ENCODE measurements at regions not wholly inside any gene's neighbourhood (a gene's known extent, or its start where the extent isn't known, plus 50 kb on each side); places are given as distances from the start of the nearest gene placed in this dataset.
A peak's percentile ranks its signal among the peaks of the same experiment; 100 is the strongest.

DNA sequence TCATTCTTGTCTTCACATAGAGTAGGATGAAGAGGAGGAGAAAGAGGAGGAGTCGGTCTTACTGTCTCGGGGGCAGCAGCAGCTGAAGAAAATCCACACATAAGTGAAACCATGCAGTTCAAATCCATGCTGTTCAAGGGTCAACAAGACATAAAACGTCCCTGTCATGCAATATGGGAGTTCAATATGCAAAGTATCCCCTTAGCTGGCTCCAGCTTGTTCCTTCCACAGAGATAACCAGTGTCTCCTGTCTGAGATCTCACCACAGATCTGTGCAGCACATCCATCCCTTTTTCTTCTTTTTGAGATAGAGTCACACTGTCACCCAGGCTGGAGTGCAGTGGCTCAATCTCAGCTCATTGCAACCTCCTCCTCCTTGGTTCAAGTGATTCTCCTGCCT lies 357.5 kb downstream of the GALC start:
- no peaks in the 10 kb centered on the region for H3K9me3 Mint-ChIP-seq
- peaks cover 6% of the 10 kb centered on the region for H3K4me1 ChIP-seq
- no peak overlapping the region for H2AFZ ChIP-seq (replicated peaks)
- H3K27ac ChIP-seq = no peak overlapping the region
- DNase-seq (ENCODE audit: low spot score) = no peak
- H3K27ac Mint-ChIP-seq = no peak overlapping the region
- H3K79me2 ChIP-seq (ENCODE audit: low read depth) = no peaks in the 10 kb centered on the region
- H3K9me3 ChIP-seq (ENCODE audit: low read depth) = no peaks in the 10 kb centered on the region
- peaks cover 2% of the 10 kb centered on the region for H3K27me3 Mint-ChIP-seq (ENCODE audit: insufficient read depth, low read depth)
- TF ChIP-seq EZH2 (IDR thresholded peaks at IDR 0.05) (no peak), EZH2phosphoT487 (IDR thresholded peaks at IDR 0.05) (no peak)
- TF ChIP-seq, protein P1, sequence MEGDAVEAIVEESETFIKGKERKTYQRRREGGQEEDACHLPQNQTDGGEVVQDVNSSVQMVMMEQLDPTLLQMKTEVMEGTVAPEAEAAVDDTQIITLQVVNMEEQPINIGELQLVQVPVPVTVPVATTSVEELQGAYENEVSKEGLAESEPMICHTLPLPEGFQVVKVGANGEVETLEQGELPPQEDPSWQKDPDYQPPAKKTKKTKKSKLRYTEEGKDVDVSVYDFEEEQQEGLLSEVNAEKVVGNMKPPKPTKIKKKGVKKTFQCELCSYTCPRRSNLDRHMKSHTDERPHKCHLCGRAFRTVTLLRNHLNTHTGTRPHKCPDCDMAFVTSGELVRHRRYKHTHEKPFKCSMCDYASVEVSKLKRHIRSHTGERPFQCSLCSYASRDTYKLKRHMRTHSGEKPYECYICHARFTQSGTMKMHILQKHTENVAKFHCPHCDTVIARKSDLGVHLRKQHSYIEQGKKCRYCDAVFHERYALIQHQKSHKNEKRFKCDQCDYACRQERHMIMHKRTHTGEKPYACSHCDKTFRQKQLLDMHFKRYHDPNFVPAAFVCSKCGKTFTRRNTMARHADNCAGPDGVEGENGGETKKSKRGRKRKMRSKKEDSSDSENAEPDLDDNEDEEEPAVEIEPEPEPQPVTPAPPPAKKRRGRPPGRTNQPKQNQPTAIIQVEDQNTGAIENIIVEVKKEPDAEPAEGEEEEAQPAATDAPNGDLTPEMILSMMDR (IDR thresholded peaks at IDR 0.05) = no peak
- no peaks in the 10 kb centered on the region for H3K36me3 ChIP-seq
- no peak overlapping the region for H3K4me2 ChIP-seq
- no peaks in the 10 kb centered on the region for H4K20me1 ChIP-seq (ENCODE audit: low read depth)
- no peaks in the 10 kb centered on the region for H3F3A ChIP-seq (ENCODE audit: low read depth)
- no peak overlapping the region for H3K4me3 Mint-ChIP-seq
- H3K9ac ChIP-seq = no peak overlapping the region
- no peaks in the 10 kb centered on the region for H3K36me3 Mint-ChIP-seq
- H3K4me3 ChIP-seq = no peak overlapping the region
- no peaks in the 10 kb centered on the region for H3K27me3 ChIP-seq
- H3K4me1 Mint-ChIP-seq = peaks cover 20% of the 10 kb centered on the region

DNA sequence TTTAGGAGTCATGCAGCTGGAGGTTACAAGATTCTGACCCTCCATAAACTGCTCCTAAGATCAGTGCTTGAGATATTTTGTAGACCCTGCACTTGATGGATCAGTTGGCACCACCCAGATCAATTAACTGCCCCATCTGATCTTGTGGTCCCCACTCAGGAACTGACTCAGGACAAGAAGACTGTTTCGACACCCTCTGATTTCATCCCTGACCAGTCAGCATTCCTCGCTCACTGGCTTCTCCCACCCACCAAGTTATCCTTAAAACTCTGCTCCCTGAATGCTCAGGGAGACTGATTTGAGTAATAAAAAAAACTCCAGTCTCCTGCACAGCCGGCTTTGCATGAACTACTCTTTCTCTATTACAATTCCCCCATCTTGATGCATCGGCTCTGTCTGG lies 360.2 kb downstream of the GALC start:
- no peaks in the 10 kb centered on the region for H3K79me2 ChIP-seq (ENCODE audit: low read depth)
- no peaks in the 10 kb centered on the region for H3K9me3 Mint-ChIP-seq
- no peak overlapping the region for H3K27ac Mint-ChIP-seq

DNA sequence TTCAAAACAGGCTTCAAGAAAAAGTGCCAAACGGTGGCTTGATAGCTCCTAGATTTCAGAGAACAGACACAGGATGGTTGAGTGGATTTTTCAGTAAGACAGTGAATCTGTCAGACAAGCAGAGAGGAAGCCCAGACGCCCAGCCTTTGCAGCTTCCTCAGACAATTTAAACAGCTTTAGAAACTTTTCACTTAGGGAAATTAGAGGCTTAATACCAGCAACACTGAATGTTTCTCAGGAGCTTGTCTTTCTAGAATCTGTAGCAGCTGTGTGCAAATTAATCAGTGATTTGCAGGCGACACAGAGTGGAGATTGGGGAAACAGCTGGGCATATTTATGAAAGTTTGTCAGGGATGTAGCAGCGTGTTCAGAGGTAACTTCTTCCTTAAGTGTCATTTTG lies 362.1 kb downstream of the GALC start:
- H3K9ac ChIP-seq = no peak overlapping the region
- H3K27ac Mint-ChIP-seq = no peak overlapping the region

More for the DNA sequence above, 360.2 kb downstream of the GALC start:
- Histone ChIP-seq H3K27me3 (no peaks in the 10 kb centered on the region), H3K36me3 (no peaks in the 10 kb centered on the region), H3K4me2 (no peak overlapping the region), H3K4me3 (no peak overlapping the region), H3F3A (ENCODE audit: low read depth) (no peaks in the 10 kb centered on the region), H2AFZ (replicated peaks) (no peak overlapping the region), H3K9me3 (ENCODE audit: low read depth) (no peaks in the 10 kb centered on the region), H4K20me1 (ENCODE audit: low read depth) (no peaks in the 10 kb centered on the region), H3K4me1 (peaks cover 30% of the 10 kb centered on the region), H3K9ac (no peak overlapping the region), H3K27ac (no peak overlapping the region)
- no peak for DNase-seq (ENCODE audit: low spot score)
- H3K27me3 Mint-ChIP-seq (ENCODE audit: insufficient read depth, low read depth) = peaks cover 2% of the 10 kb centered on the region
- peaks cover 38% of the 10 kb centered on the region for H3K4me1 Mint-ChIP-seq
- H3K4me3 Mint-ChIP-seq = no peak overlapping the region
- TF ChIP-seq, protein P1 (IDR thresholded peaks at IDR 0.05) = no peak
- TF ChIP-seq EZH2 (IDR thresholded peaks at IDR 0.05) (no peak), EZH2phosphoT487 (IDR thresholded peaks at IDR 0.05) (no peak)
- no peaks in the 10 kb centered on the region for H3K36me3 Mint-ChIP-seq

DNA sequence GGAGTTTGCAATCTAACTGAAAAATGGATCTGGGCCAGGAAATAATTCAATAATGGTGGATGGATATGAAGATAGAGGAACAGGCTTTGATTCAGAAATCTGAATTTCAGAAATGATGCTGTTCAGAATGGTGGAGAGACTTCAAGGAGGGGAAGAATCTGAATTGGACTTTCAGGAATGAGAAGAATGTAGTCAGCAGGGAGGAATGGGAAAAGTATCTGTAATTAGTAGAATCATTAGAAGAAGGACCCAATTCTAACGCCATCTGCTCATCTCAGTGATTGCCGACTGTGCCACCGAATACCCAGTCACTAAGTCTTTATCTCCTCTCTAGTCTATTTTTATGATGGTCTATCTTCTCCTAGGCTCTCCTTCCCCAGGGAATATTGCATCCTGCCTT lies 363.2 kb downstream of the GALC start:
- Histone ChIP-seq H3K9ac (no peak overlapping the region), H3K4me1 (peaks cover 31% of the 10 kb centered on the region), H2AFZ (replicated peaks) (no peak overlapping the region), H4K20me1 (ENCODE audit: low read depth) (no peaks in the 10 kb centered on the region), H3K4me2 (no peak overlapping the region), H3K4me3 (no peak overlapping the region), H3K36me3 (no peaks in the 10 kb centered on the region), H3F3A (ENCODE audit: low read depth) (no peaks in the 10 kb centered on the region), H3K27ac (no peak overlapping the region), H3K27me3 (no peaks in the 10 kb centered on the region), H3K9me3 (ENCODE audit: low read depth) (no peaks in the 10 kb centered on the region), H3K79me2 (ENCODE audit: low read depth) (no peaks in the 10 kb centered on the region)
- DNase-seq (ENCODE audit: low spot score) = peak; percentile 13
- Mint-ChIP-seq H3K9me3 (no peaks in the 10 kb centered on the region), H3K36me3 (no peaks in the 10 kb centered on the region), H3K27me3 (ENCODE audit: insufficient read depth, low read depth) (peaks cover 2% of the 10 kb centered on the region), H3K4me3 (no peak overlapping the region), H3K27ac (peak overlapping the region; percentile 1), H3K4me1 (peaks cover 35% of the 10 kb centered on the region)
- TF ChIP-seq EZH2phosphoT487 (IDR thresholded peaks at IDR 0.05) = no peak
- TF ChIP-seq, protein P1 (IDR thresholded peaks at IDR 0.05) = no peak

More for the DNA sequence above, 362.1 kb downstream of the GALC start:
- Histone ChIP-seq H4K20me1 (ENCODE audit: low read depth) (no peaks in the 10 kb centered on the region), H3K27ac (no peak overlapping the region), H3K4me1 (peaks cover 31% of the 10 kb centered on the region), H3K27me3 (no peaks in the 10 kb centered on the region), H3K4me2 (no peak overlapping the region), H3K79me2 (ENCODE audit: low read depth) (no peaks in the 10 kb centered on the region), H3F3A (ENCODE audit: low read depth) (no peaks in the 10 kb centered on the region), H3K4me3 (no peak overlapping the region), H3K9me3 (ENCODE audit: low read depth) (no peaks in the 10 kb centered on the region), H3K36me3 (no peaks in the 10 kb centered on the region), H2AFZ (replicated peaks) (no peak overlapping the region)
- Mint-ChIP-seq H3K4me3 (no peak overlapping the region), H3K9me3 (no peaks in the 10 kb centered on the region), H3K36me3 (no peaks in the 10 kb centered on the region), H3K4me1 (peaks cover 35% of the 10 kb centered on the region), H3K27me3 (ENCODE audit: insufficient read depth, low read depth) (peaks cover 2% of the 10 kb centered on the region)
- no peak for DNase-seq (ENCODE audit: low spot score)
- TF ChIP-seq EZH2 (IDR thresholded peaks at IDR 0.05) = no peak

Measured in neural progenitor cell (in vitro differentiated cells).